HFFc6 (cell line): ENCODE measurements at regions not wholly inside any gene's neighbourhood (a gene's known extent, or its start where the extent isn't known, plus 50 kb on each side); places are given as distances from the start of the nearest gene placed in this dataset.

Source experiments
- DNase-seq: peaks from one replicate; pipeline ENCODE4 v3.0.0-alpha.2; 2018
- H3K27ac Mint-ChIP-seq: 2 replicates; pipeline ENCODE4 v1.8.0; 2020; ENCODE audit warnings: mild to moderate bottlenecking, mixed read lengths
- H3K27me3 Mint-ChIP-seq: 2 replicates; pipeline ENCODE4 v1.8.0; 2021; ENCODE audit warnings: mild to moderate bottlenecking, moderate library complexity, mixed read lengths; ENCODE audit not compliant: insufficient read depth
- H3K36me3 Mint-ChIP-seq: 2 replicates; pipeline ENCODE4 v1.8.0; 2021; ENCODE audit warnings: low read depth, mixed read lengths
- H3K4me1 Mint-ChIP-seq: 2 replicates; pipeline ENCODE4 v1.8.0; 2020; ENCODE audit warnings: low read depth, mixed read lengths
- H3K4me3 Mint-ChIP-seq: 2 replicates; pipeline ENCODE4 v1.8.0; 2020; ENCODE audit warnings: mild to moderate bottlenecking, moderate library complexity, mixed read lengths
- H3K9me3 Mint-ChIP-seq: 2 replicates; pipeline ENCODE4 v1.8.0; 2020; ENCODE audit warnings: mild to moderate bottlenecking, mixed read lengths
- CTCF ChIP-seq: fragments of 200-600 bp; sonication (generic); IDR thresholded peaks from 2 replicates; pipeline ENCODE4 v1.5.0; 2021; ENCODE audit warnings: antibody characterized with exemption, mild to moderate bottlenecking

DNA sequence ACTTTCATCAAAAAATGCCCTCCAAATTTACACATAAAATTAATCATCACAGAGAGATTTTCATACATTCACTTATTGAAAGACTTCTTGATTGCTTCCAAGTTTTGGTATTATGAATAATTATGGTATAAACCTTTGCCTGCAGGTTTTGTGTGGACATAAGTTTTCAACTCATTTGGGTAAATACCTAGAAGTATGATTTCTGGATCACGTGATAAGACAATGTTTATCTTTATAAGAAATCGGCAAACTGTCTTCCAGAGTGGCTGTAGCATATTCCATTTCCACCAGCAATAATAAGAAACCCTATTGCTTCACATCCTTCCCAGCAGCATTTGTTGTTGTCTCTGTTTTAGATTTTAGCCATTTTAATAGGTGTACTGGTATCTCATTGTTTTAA lies 1507.0 kb upstream of the IGFBP7 start:
- Mint-ChIP-seq H3K36me3 (no peaks in the 10 kb centered on the region), H3K27me3 (no peaks in the 10 kb centered on the region; the same call in 1 of the 2 replicates), H3K4me3 (no peak overlapping the region), H3K4me1 (no peaks in the 10 kb centered on the region), H3K9me3 (peaks cover 27% of the 10 kb centered on the region), H3K27ac (no peak overlapping the region)
- no peak for DNase-seq
- no peak for TF ChIP-seq CTCF

DNA sequence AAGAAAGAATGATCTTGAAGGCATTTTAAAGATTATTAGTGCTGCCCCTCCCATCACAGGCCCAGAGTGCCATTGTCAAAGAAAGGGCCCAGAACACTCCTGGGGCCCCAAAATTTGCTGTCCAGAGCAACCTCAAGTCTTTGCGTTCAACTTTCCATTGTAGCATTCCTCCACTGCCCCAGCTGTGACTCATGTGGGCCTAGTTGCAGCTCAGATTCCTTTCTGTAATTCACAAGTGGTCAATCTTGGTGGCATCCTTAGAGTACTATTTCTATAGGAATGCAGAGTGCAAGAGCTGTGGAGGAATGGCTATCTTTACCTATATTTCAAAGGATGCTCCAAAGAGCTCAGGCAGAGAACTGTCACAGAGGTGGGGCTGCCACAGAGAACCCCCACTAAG lies 1500.8 kb upstream of the IGFBP7 start:
- Mint-ChIP-seq H3K27me3 (no peaks in the 10 kb centered on the region), H3K9me3 (peaks cover 17% of the 10 kb centered on the region), H3K4me1 (no peaks in the 10 kb centered on the region), H3K36me3 (no peaks in the 10 kb centered on the region), H3K4me3 (no peak overlapping the region), H3K27ac (no peak overlapping the region)
- no peak for TF ChIP-seq CTCF
- no peak for DNase-seq

DNA sequence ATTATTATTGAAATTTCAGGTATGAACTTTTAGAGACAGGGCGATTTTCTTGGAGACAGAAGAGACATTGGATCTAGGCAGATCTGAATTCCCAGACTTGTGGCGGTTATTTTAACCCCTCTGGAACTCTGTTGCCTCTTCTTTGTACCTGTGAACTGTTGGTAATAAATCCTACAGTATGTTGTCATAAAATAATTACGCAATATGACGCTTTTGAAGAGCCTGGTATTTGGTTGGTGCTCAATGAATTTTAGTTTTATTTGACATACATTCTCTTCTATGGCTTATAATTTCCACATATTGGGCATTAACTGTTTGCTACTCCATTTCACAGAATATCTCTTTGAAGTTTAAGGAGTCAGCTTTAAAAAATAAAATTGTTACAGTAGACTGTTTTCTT lies 1496.1 kb upstream of the IGFBP7 start:
- TF ChIP-seq CTCF = no peak
- Mint-ChIP-seq H3K27me3 (no peaks in the 10 kb centered on the region), H3K36me3 (no peaks in the 10 kb centered on the region), H3K4me3 (no peak overlapping the region), H3K9me3 (peaks cover 11% of the 10 kb centered on the region), H3K27ac (no peak overlapping the region), H3K4me1 (no peaks in the 10 kb centered on the region)
- no peak for DNase-seq

DNA sequence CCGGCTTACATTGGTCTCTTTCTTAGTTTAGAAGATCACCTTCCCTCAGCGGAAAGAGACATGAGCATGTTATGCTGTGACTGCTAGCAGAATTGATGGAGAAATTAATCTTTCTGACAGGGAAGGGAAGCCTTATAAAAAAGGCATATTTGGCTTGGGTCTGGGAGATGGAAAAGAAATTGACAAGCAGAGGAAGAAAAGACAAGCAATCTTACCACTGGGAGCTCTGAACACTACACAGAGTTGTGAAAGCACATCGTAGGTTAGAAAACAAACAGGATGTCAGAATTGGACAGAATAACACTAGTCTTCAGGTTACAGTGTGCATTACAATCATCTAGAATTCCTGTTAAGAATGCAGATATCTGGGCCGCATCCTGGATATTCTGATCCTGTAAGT lies 1493.8 kb upstream of the IGFBP7 start:
- Mint-ChIP-seq H3K36me3 (no peaks in the 10 kb centered on the region), H3K27ac (no peak overlapping the region), H3K4me3 (no peak overlapping the region), H3K27me3 (no peaks in the 10 kb centered on the region), H3K4me1 (no peaks in the 10 kb centered on the region), H3K9me3 (peaks cover 15% of the 10 kb centered on the region)
- DNase-seq = no peak
- no peak for TF ChIP-seq CTCF

- Mint-ChIP-seq H3K9me3 (peaks cover 11% of the 10 kb centered on the region), H3K27ac (no peak overlapping the region), H3K4me1 (no peaks in the 10 kb centered on the region), H3K36me3 (no peaks in the 10 kb centered on the region), H3K27me3 (no peaks in the 10 kb centered on the region), H3K4me3 (no peak overlapping the region)
- TF ChIP-seq CTCF = no peak
- DNase-seq = no peak
Observed at GRCh38 chr4:58602731-58603359, 1492.7 kb upstream of the IGFBP7 start.

DNA sequence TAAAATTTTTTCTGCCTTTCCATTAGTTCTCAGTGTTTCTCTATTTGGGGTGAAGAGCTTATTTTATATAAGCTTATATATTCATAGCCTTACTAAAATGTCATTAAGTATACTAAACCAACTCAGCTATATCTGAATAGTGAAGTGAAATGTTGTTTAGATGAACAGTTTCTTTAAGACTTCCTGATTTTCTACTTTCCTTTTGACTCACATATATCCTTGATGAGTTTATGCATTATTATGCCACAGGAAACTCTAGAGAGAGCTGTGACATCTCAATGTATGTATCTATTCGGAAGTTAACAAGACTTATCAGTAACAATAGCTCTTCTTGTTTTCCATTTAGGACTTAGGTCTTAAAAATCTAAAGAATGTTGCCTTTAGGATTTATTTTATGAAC lies 1491.8 kb upstream of the IGFBP7 start:
- H3K27me3 Mint-ChIP-seq = no peaks in the 10 kb centered on the region
- no peak overlapping the region for H3K27ac Mint-ChIP-seq
- H3K4me1 Mint-ChIP-seq = no peaks in the 10 kb centered on the region
- TF ChIP-seq CTCF = no peak
- no peak for DNase-seq
- H3K4me3 Mint-ChIP-seq = no peak overlapping the region
- H3K36me3 Mint-ChIP-seq = no peaks in the 10 kb centered on the region
- peaks cover 15% of the 10 kb centered on the region for H3K9me3 Mint-ChIP-seq
